GM23338 (cell line): ENCODE measurements at regions not wholly inside any gene's neighbourhood (a gene's known extent, or its start where the extent isn't known, plus 50 kb on each side); places are given as distances from the start of the nearest gene placed in this dataset.

Experiments used
- ATAC-seq: fragments of 200-7000 bp; cut with Tn5 transposase; 3 replicates; pipeline ENCODE4 v1.9.1; 2020
- DNase-seq: peaks from one replicate; pipeline ENCODE4 v3.0.0-alpha.2; 2015; ENCODE audit warnings: low spot score
- H2AFZ ChIP-seq: fragments of 200-600 bp; sonication (generic); 2 replicates; pipeline ENCODE4 v1.8.0; 2016; ENCODE audit warnings: antibody characterized with exemption, mild to moderate bottlenecking, moderate library complexity
- H3F3A ChIP-seq: fragments of 200-600 bp; sonication (generic); replicated peaks from 2 replicates; pipeline ENCODE4 v1.8.0; 2017; ENCODE audit warnings: antibody characterized with exemption, mixed run types, low read depth
- H3K27ac ChIP-seq: fragments of 200-600 bp; sonication (generic); 2 replicates; pipeline ENCODE4 v1.6.1; 2016; ENCODE audit warnings: low read depth
- H3K27me3 ChIP-seq: fragments of 200-600 bp; sonication (generic); 2 replicates; pipeline ENCODE4 v1.8.0; 2016; ENCODE audit warnings: mild to moderate bottlenecking, mixed run types, moderate library complexity; ENCODE audit not compliant: insufficient read depth
- H3K36me3 ChIP-seq: fragments of 200-600 bp; sonication (generic); 2 replicates; pipeline ENCODE4 v1.8.0; 2016; ENCODE audit warnings: mild to moderate bottlenecking; ENCODE audit not compliant: insufficient read depth
- H3K4me1 ChIP-seq: fragments of 200-600 bp; sonication (generic); 2 replicates; pipeline ENCODE4 v1.8.0; 2016; ENCODE audit warnings: mild to moderate bottlenecking, moderate library complexity; ENCODE audit not compliant: insufficient read depth
- H3K4me2 ChIP-seq: fragments of 200-600 bp; sonication (generic); 2 replicates; pipeline ENCODE4 v1.7.1; 2017; ENCODE audit warnings: mixed run types
- H3K4me3 ChIP-seq: fragments of 200-600 bp; sonication (generic); 2 replicates; pipeline ENCODE4 v1.6.1; 2016; ENCODE audit warnings: mixed run types
- H3K79me2 ChIP-seq: fragments of 200-600 bp; sonication (generic); replicated peaks from 2 replicates; pipeline ENCODE4 v1.8.0; 2017; ENCODE audit warnings: mild to moderate bottlenecking; ENCODE audit not compliant: insufficient read depth
- H3K9me2 ChIP-seq: fragments of 200-600 bp; sonication (generic); 2 replicates; pipeline ENCODE4 v1.8.0; 2017; ENCODE audit not compliant: insufficient read depth
- H4K20me1 ChIP-seq: fragments of 200-600 bp; sonication (generic); replicated peaks from 2 replicates; pipeline ENCODE4 v1.8.0; 2017; ENCODE audit warnings: mild to moderate bottlenecking; ENCODE audit not compliant: insufficient read depth
- H3K27ac Mint-ChIP-seq: 2 replicates; pipeline ENCODE4 v1.8.0; 2020; ENCODE audit warnings: inconsistent platforms, mild to moderate bottlenecking, moderate library complexity, mixed read lengths
- H3K27me3 Mint-ChIP-seq: 3 replicates; pipeline ENCODE4 v1.8.0; 2022; ENCODE audit warnings: low read depth, mild to moderate bottlenecking, moderate library complexity, mixed read lengths, inconsistent platforms; ENCODE audit not compliant: insufficient read depth, poor library complexity
- H3K36me3 Mint-ChIP-seq: 3 replicates; pipeline ENCODE4 v1.8.0; 2021; ENCODE audit warnings: low read depth, mild to moderate bottlenecking, inconsistent platforms, moderate library complexity, mixed read lengths
- H3K4me1 Mint-ChIP-seq: 3 replicates; pipeline ENCODE4 v1.8.0; 2020; ENCODE audit warnings: mild to moderate bottlenecking, inconsistent platforms, mixed read lengths
- H3K4me3 Mint-ChIP-seq: 3 replicates; pipeline ENCODE4 v1.8.0; 2021; ENCODE audit warnings: moderate library complexity, mild to moderate bottlenecking, inconsistent platforms, mixed read lengths
- H3K9me3 Mint-ChIP-seq: 3 replicates; pipeline ENCODE4 v1.8.0; 2020; ENCODE audit warnings: moderate library complexity, mild to moderate bottlenecking, inconsistent platforms, mixed read lengths
- CTCF ChIP-seq, 2 experiments: fragments of 200-600 bp in 1 of 2; sonication (generic) in 1 of 2; conservative IDR thresholded peaks; 2 replicates each; pipeline versions ENCODE4 v1.5.1 to v1.6.1; 2016 to 2017; ENCODE audit warnings: antibody characterized with exemption in 2 of 2, low read depth in 2 of 2, mild to moderate bottlenecking in 2 of 2, moderate library complexity in 1 of 2
- EZH2 ChIP-seq: fragments of 200-600 bp; sonication (generic); IDR thresholded peaks from one replicate; pipeline ENCODE4 v1.8.0; 2017; ENCODE audit warnings: antibody characterized with exemption, mild to moderate bottlenecking, low read depth; ENCODE audit not compliant: unreplicated experiment
- JUNB ChIP-seq: IDR thresholded peaks from one replicate; pipeline ENCODE4 v1.6.1; 2016; ENCODE audit warnings: antibody characterized with exemption; ENCODE audit not compliant: unreplicated experiment
- POLR2AphosphoS5 ChIP-seq: IDR thresholded peaks from 2 replicates; pipeline ENCODE4 v1.6.1; 2016; ENCODE audit warnings: antibody characterized with exemption, low read depth
- STAT1 ChIP-seq: IDR thresholded peaks from one replicate; pipeline ENCODE4 v1.6.1; 2016; ENCODE audit warnings: antibody characterized with exemption; ENCODE audit not compliant: unreplicated experiment
- ZNF114 ChIP-seq: fragments of 250-450 bp; sonication (Bioruptor Pico); IDR thresholded peaks from 2 replicates; pipeline ENCODE4 v1.5.0; 2020; ENCODE audit warnings: mild to moderate bottlenecking, moderate library complexity
- ZNF331 ChIP-seq: fragments of 250-450 bp; sonication (Bioruptor Pico); IDR thresholded peaks from 2 replicates; pipeline ENCODE4 v1.5.0; 2020; ENCODE audit warnings: low read depth, mild to moderate bottlenecking, moderate library complexity
- ZNF462 ChIP-seq: fragments of 250-450 bp; sonication (Bioruptor Pico); IDR thresholded peaks from 2 replicates; pipeline ENCODE4 v1.5.0; 2020; ENCODE audit warnings: mild to moderate bottlenecking, moderate library complexity
- TF ChIP-seq, protein P1 (sequence below): IDR thresholded peaks from one replicate; pipeline ENCODE4 v1.6.1; 2018; ENCODE audit warnings: antibody characterized with exemption; ENCODE audit not compliant: unreplicated experiment
- TF ChIP-seq, protein P2 (sequence below): IDR thresholded peaks from 2 replicates; pipeline ENCODE4 v1.6.1; 2016; ENCODE audit warnings: antibody characterized with exemption

GRCh38 chr10:78533098-78533497 lies 499.4 kb downstream of the RPS24 start:
- Histone ChIP-seq H3F3A (no peaks in the 10 kb centered on the region), H3K27me3 (no peaks in the 10 kb centered on the region), H3K36me3 (no peaks in the 10 kb centered on the region), H3K4me3 (no peak overlapping the region), H3K4me2 (no peak overlapping the region), H4K20me1 (no peaks in the 10 kb centered on the region), H3K79me2 (no peaks in the 10 kb centered on the region), H2AFZ (no peak overlapping the region), H3K27ac (no peak overlapping the region), H3K4me1 (peaks cover 8% of the 10 kb centered on the region), H3K9me2 (peaks cover 6% of the 10 kb centered on the region; the same call in 1 of the 2 replicates)
- ATAC-seq (no peak), DNase-seq (no peak)
- Mint-ChIP-seq H3K9me3 (peaks cover 9% of the 10 kb centered on the region), H3K27ac (no peak overlapping the region), H3K36me3 (peaks cover 8% of the 10 kb centered on the region; the same call in 1 of the 3 replicates), H3K27me3 (no peaks in the 10 kb centered on the region), H3K4me3 (no peak overlapping the region), H3K4me1 (peaks cover 14% of the 10 kb centered on the region)
- TF ChIP-seq, protein P1, sequence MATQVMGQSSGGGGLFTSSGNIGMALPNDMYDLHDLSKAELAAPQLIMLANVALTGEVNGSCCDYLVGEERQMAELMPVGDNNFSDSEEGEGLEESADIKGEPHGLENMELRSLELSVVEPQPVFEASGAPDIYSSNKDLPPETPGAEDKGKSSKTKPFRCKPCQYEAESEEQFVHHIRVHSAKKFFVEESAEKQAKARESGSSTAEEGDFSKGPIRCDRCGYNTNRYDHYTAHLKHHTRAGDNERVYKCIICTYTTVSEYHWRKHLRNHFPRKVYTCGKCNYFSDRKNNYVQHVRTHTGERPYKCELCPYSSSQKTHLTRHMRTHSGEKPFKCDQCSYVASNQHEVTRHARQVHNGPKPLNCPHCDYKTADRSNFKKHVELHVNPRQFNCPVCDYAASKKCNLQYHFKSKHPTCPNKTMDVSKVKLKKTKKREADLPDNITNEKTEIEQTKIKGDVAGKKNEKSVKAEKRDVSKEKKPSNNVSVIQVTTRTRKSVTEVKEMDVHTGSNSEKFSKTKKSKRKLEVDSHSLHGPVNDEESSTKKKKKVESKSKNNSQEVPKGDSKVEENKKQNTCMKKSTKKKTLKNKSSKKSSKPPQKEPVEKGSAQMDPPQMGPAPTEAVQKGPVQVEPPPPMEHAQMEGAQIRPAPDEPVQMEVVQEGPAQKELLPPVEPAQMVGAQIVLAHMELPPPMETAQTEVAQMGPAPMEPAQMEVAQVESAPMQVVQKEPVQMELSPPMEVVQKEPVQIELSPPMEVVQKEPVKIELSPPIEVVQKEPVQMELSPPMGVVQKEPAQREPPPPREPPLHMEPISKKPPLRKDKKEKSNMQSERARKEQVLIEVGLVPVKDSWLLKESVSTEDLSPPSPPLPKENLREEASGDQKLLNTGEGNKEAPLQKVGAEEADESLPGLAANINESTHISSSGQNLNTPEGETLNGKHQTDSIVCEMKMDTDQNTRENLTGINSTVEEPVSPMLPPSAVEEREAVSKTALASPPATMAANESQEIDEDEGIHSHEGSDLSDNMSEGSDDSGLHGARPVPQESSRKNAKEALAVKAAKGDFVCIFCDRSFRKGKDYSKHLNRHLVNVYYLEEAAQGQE, result no peak
- no peak for TF ChIP-seq STAT1
- no peak for TF ChIP-seq CTCF (conservative IDR thresholded peaks at IDR 0.05; ENCODE audit: low read depth in 2 of 2)
- TF ChIP-seq ZNF114 (CRISPR knock-in tag), result no peak
- no peak for TF ChIP-seq ZNF462 (CRISPR knock-in tag)
- no peak for TF ChIP-seq EZH2
- TF ChIP-seq, protein P2, sequence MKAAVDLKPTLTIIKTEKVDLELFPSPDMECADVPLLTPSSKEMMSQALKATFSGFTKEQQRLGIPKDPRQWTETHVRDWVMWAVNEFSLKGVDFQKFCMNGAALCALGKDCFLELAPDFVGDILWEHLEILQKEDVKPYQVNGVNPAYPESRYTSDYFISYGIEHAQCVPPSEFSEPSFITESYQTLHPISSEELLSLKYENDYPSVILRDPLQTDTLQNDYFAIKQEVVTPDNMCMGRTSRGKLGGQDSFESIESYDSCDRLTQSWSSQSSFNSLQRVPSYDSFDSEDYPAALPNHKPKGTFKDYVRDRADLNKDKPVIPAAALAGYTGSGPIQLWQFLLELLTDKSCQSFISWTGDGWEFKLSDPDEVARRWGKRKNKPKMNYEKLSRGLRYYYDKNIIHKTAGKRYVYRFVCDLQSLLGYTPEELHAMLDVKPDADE, result no peak
- TF ChIP-seq ZNF331, result no peak
- TF ChIP-seq POLR2AphosphoS5, result no peak
- TF ChIP-seq JUNB, result no peak
